ENCODE measurements at regions not wholly inside any gene's neighbourhood (a gene's known extent, or its start where the extent isn't known, plus 50 kb on each side); places are given as distances from the start of the nearest gene placed in this dataset.

DNA sequence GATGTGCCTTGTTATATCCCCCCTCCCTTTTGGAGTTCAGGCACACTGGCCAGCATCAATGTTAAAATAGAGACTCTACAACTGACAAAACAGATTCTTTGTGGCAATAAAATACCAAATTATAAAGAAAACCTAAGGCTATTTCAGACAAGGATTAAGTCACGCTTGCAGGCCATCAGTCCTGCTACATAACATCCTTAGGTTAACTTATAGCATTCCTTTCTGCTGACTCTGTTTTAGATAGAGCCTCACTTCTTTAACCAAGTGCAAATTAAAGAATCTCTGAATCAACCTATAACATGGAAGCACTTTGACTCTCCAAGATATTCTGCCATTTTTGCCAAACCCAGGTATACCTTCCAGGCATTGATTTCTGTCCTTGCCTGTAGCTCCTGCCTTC lies 784.6 kb downstream of the RNF144A start:
- no peak for TF ChIP-seq CTCF (IDR thresholded peaks at IDR 0.05 in 4 of 5, conservative IDR thresholded peaks at IDR 0.05 in 1 of 5)
- no peak for TF ChIP-seq POLR2A (IDR thresholded peaks at IDR 0.05)
